Stimulated activated CD4-positive, alpha-beta T cell treated with anti-CD3 and anti-CD28 coated beads, Interleukin-12 subunit alpha, Interleukin-12 subunit beta, amount 100 ng/mL, for 24 hours (primary cell): ENCODE measurements at regions not wholly inside any gene's neighbourhood (a gene's known extent, or its start where the extent isn't known, plus 50 kb on each side); places are given as distances from the start of the nearest gene placed in this dataset.
"Not testable (repeated sequence)": the region's sequence is repeated elsewhere in the genome, so short reads cannot be mapped to it uniquely, and the experiment has no call there.

ENCODE experiments used
- DNase-seq, 2 experiments: peaks; one replicate each; pipeline ENCODE4 v3.0.0-alpha.2; 2020; ENCODE audit warnings: low read depth in 2 of 2

GRCh38 chr4:28225050-28225449, 1364.4 kb downstream of the STIM2 start:
- no peak for DNase-seq

DNA sequence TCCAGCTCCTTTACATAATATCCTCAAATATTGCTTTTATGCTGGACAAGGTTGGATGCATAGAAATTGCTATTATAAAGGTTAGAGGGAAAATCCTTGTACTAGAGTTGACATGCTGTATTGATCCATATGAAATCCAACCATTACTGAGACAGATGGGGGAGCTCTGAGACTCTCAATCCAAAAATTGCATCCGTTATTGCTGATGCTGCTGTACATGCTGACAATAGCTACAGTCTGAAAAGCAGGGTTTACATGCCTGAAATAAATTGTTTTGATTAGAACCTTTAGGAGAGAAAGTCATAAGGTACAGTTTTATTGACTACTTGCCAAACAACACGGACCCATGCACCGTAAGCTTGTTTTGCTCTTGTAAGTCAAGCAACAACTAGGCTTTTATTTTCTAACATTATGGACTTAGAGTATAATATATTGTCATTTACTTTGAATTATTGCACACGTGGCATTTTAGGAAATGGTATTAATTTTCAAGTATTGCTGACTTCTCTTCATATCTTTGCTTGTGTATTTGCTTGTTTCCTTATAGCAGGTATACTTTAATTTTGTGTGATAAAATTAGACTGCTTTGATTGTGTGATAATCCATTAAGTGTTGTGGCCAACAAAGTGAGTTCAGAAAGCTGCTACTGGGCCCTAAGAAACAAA, 1365.2 kb downstream of the STIM2 start:
- DNase-seq = no peak

DNA sequence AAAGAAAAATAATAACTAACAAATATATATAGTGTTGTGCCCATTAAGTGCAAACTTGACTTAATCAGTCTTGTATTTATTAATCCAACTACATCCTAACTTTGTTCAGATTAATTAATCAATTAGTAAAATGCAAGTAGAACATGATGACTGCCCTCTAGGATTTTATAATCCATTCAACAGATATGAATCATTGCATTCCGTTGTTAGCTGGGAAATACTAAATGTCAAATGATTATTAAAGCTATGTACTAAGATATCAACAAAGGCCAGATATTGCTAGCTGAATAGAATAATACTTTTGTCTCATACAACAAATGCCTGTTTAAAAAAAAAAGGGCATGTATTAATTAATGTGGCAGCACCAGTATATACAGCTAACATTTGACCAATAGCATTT, 1366.3 kb downstream of the STIM2 start:
- no peak for DNase-seq

DNA sequence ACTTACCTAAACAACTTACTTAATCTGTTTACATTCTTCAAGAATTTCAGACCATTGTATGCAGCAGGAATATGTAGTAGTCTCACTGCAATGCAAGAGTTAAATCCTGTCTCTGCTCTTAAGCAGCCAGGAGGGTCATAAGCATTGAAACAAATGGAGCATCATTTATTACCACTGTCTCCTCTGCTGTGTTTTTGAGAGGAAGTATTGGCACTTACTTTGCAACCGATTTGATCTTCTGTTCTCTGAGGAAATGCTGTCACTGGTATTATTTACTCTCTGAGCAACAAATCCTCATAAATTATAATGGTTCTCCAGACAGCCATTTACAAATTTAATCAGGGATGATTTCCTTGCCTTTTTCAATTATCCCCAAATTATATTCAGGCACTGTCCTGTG, 1367.1 kb downstream of the STIM2 start:
- DNase-seq = no peak

DNA sequence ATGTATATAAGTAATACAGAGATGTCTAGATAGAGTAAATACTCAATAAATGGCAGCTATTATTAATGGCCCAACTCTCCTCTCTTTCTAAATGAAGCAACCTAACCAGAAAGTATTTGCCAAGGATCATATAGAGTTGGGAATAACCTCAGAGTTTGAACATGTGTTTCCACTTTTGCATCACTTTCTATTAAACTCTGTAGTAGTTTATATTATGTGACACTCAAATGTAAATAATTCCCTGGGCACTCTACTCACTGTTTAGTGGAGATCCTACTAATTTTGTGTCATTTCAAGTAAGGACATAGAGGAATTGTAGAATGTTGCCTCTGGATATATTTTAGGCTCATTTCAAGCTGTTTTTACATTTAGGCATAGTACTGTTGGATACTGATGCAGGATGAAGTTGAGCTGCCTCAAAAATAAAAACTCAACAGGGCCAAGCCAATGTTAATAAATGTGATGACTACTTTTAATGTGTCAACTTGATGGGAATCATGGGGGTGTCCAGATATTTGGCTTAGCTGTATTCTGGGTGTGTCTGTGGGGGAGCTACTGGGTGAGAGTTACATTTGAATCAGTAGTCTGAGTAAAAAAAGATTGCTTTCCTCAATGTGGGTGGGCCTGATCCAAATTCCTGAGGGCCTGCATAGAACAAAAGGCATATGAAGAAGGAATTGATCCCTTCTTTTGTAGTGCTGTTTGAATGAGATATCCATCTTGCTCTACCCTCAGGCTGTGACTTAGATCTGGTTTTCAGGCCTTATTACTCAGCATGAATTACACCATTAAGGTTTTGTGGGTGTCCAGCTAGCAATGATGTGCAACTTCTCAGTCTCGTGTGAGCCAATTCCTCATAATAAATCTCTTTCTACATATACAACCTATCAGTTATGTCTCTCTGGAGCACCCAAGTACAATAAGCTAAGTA, 1368.2 kb downstream of the STIM2 start:
- no peak for DNase-seq

DNA sequence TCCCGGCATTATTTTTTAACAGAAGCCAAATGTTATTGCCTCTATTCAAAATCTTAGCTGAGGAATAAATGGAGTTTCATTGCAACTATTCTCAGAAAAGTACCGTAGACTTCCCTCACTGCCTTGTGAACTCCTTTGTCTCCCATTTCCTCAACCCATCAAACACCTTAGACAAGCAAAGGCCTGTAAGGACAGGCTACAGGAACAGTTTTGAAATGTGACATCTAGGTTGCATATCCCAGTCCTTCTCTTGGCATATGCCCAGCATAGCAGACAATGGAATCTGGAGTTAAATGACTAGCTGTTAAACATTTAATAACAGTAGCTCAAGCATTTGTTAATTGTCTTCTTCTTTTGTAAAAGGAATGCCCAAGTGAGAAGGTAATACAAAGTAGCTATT, 1371.7 kb downstream of the STIM2 start:
- DNase-seq = no peak

DNA sequence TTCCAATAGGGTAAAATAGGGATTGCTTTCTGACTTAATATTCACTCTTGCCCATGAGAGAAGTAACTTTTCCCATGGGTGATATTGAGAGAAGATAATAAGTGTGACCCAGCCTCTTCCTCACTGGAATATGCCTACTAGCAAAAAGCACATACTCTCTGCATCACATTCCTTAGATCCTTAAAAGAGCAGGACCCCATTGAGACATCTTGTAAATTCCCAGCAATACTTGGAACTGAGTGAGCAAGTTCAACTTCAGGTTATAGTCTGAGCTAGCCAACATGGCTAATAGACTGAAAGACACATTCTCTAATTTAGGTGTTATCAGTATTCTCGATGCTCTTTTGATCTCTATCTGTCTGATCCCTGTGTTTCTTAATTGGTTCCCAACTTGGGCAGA, 1372.3 kb downstream of the STIM2 start:
- DNase-seq = no peak

- no peak for DNase-seq
These were observed 1373.1 kb downstream of the STIM2 start for GRCh38 chr4:28233724-28234123.

DNA sequence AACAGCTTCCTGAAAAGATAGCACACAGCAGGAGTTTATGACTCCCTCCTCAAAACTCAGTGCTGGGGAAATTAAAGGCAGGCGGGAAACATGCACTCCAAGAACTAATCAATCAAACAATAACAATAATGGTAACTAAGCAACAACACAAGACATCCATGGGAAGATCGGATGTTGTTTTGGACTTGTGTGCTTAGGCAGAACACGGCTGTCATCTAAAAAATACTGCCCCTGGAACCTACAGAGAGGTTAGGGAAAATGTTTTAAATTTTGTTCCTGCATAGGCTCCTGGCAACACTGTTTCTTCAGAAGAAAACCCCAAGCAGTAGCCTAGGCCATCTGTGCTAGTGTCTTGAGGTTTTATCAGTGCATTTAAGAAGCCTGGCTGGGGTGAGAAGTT, 1378.2 kb downstream of the STIM2 start:
- no peak for DNase-seq

DNA sequence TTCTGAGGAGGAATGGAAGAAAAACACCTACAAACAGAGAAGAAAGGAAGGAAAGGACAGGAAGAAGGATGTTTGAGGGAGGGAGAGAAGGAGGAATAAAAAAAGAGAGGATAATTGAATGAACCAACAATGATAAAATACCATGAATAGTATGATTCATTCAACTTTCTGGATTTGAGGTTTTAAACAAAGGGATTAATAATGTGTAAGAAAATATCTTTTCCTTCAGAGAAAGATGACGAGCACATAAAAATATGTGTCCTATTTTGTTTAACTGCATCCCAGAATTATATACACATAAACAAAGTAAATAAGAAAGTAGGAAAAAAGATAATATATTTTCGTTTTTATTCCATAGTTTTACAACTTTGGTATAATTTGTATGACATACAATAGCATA, 1380.4 kb downstream of the STIM2 start:
- DNase-seq = no peak

DNA sequence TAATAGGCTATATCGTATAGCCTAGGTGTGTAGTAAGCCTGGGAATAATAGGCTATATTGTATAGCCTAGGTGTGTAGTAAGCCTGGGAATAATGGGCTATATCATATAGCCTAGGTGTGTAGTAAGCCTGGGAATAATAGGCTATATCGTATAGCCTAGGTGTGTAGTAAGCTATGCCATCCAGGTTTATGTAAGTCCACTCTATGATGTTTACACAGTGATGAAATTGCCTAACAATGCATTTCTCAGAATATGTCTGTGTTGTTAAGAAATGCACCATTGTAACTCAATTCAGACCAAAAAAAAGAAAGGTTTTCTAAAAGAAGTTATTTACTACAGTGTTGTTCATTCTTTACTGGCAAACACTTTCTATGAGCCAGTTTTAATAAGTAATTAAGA, 1387.2 kb downstream of the STIM2 start:
- DNase-seq = no peak

GRCh38 chr4:28248269-28248668, 1387.6 kb downstream of the STIM2 start:
- DNase-seq = no peak

DNA sequence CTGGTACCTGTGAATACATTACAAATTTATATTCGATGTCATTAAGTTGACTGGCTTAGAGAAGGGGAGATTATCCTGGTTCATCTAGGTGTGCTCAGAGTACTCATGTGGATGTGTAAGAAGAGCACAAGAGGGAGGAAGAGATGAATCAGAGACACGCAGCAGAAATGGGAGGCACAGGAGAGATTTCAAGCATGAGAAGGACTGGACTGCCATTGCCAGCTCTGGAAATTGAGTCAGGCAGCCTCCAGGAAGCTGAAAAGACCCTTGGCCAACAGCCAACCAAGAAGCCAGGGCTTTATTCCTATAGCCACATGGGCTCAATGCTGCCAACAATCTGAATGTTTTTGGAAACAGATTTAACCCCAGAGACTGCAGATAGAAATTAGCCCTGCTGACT, 1390.0 kb downstream of the STIM2 start:
- no peak for DNase-seq

- no peak for DNase-seq
These were observed 1391.2 kb downstream of the STIM2 start for GRCh38 chr4:28251831-28252230.

- no peak for DNase-seq
These were observed 1393.4 kb downstream of the STIM2 start for GRCh38 chr4:28254003-28254402.

DNA sequence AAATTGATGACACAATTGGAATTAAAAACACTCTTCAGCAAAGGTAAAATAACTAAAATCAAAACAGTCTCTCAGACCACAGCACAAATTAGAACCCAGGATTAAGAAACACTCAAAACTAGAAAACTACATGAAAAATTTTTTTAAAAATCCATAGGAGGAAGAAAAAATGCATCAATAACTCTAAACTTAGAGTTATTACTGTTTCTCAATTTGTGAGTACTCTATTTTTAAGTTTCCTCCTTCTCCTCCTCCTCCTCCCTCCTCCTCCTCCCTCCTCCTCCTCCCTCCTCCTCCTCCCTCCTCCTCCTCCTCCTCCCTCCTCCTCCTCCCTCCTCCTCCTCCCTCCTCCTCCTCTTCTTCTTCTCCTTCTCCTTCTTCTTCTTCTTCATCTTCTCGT, 1395.7 kb downstream of the STIM2 start:
- DNase-seq = no peak

GRCh38 chr4:28259951-28260350, 1399.3 kb downstream of the STIM2 start:
- DNase-seq = no peak

GRCh38 chr4:28267166-28267565, 1406.5 kb downstream of the STIM2 start:
- DNase-seq = no peak

DNA sequence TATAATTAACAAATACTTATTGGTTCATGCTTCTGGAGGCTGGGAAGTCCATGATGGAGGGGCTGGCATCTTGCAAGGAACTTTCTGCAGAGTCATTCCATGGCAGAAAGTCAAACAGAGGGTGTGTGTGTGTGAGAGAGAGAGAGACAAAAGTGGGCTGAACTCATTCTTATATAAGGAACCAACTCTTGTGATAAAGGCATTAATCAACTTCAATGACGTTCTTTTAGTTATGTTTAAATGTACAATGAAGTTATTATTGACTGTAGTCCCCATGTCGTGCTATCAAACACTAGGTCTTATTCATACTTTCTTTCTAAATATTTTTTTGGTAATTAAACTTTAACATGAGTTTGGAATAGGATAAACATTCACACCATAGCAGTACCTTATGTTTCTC, 1408.8 kb downstream of the STIM2 start:
- DNase-seq = no peak

- no peak for DNase-seq
These were observed 1417.3 kb downstream of the STIM2 start for GRCh38 chr4:28277931-28278330.

- no peak for DNase-seq
These were observed 1418.0 kb downstream of the STIM2 start for GRCh38 chr4:28278676-28279075.

GRCh38 chr4:28279249-28279648, 1418.6 kb downstream of the STIM2 start:
- no peak for DNase-seq

DNA sequence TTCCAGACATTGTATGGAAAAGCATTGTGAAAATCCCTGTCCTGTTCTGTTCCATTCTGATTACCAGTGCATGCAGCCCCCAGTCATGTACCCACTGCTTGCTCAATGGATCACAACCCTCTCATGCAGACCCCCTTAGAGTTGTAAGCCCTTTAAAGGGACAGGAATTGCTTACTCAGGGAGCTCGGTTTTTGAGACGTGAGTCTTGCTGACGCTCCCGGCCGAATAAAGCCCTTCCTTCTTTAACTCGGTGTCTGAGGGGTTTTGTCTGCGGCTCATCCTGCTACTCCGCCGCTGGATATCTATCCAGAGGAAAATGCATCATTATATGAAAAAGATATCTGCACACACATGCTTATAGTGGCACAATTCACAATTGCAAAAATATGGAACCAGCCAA, 1425.6 kb downstream of the STIM2 start:
- DNase-seq = not testable (repeated sequence)
